ENCODE measurements at regions not wholly inside any gene's neighbourhood (a gene's known extent, or its start where the extent isn't known, plus 50 kb on each side); places are given as distances from the start of the nearest gene placed in this dataset.

DNA sequence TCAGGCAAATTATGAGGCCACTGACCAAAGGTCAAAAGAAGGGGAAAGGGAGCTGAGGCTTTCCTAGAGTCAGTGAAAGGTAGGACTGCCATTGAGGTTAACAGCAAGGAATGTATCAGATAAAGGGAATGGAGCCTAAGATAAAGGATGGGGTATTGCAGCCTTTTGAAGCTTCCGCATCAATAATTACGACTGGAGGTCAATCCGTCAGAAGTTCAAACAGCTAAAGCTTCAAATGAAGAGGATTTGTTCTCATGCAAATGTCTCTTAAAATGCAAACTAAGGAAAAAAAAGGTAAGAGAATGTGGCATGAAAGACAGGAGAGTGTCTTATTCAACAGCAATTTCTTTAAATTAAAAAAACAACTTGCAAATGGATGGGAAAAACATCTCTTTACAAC is 341.1 kb upstream of the RGMB start:
- Histone ChIP-seq H3K27ac (no peak overlapping the region), H3K9me3 (no peaks in the 10 kb centered on the region), H3K4me1 (no peaks in the 10 kb centered on the region), H3K27me3 (ENCODE audit: insufficient read depth in 3 of 3, low read length in 2 of 3) (no peaks in the 10 kb centered on the region), H3K36me3 (ENCODE audit: insufficient read depth in 1 of 2, low read depth in 1 of 2) (no peaks in the 10 kb centered on the region), H3K4me3 (no peak overlapping the region)
- no peak for TF ChIP-seq CTCF (IDR thresholded peaks at IDR 0.05)
- no peak for DNase-seq
- WGBS, 3 donors: 80 to 85% (median 84%) methylated on average over 3 of the region's 3 CpGs
- intact Hi-C loops (cut with DNase I): no loop called here
- no peak for ATAC-seq

- Histone ChIP-seq H3K9me3 (no peaks in the 10 kb centered on the region), H3K27me3 (ENCODE audit: insufficient read depth in 3 of 3, low read length in 2 of 3) (no peaks in the 10 kb centered on the region), H3K4me1 (no peaks in the 10 kb centered on the region), H3K27ac (no peak overlapping the region), H3K36me3 (ENCODE audit: insufficient read depth in 1 of 2, low read depth in 1 of 2) (no peaks in the 10 kb centered on the region), H3K4me3 (no peak overlapping the region)
- intact Hi-C loops (cut with DNase I): no loop called here
- DNase-seq (no peak), ATAC-seq (no peak)
- WGBS, 3 donors: 35 to 47% (median 37%) methylated on average over 2 of the region's 2 CpGs
- no peak for TF ChIP-seq CTCF (IDR thresholded peaks at IDR 0.05)
Measured at GRCh38 chr5:98433022-98433421, 340.4 kb upstream of the RGMB start.

DNA sequence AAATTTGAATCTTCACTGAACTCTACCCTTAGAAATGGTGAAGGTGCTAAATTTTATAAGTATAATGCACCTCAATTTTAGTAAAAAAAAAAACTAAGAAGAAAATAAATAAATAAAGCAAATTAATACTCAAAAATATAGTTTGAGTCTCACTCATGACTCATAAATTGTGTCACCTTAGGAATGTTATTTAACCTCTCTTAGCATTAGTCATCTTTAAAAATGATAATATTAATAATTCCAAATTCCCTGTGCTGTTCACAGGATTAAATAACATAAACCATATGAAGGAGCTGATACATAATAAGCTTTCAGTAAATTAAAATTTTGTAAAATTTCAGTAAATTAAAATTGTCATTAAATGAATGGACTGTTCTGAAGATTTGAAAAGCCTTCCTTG is 339.8 kb upstream of the RGMB start:
- no peak overlapping the region for H3K4me3 ChIP-seq
- ATAC-seq (no peak), DNase-seq (no peak)
- intact Hi-C loops (cut with DNase I): no loop called here
- no peak overlapping the region for H3K27ac ChIP-seq
- no peaks in the 10 kb centered on the region for H3K27me3 ChIP-seq (ENCODE audit: insufficient read depth in 3 of 3, low read length in 2 of 3)
- no peaks in the 10 kb centered on the region for H3K36me3 ChIP-seq (ENCODE audit: insufficient read depth in 1 of 2, low read depth in 1 of 2)
- H3K4me1 ChIP-seq: no peaks in the 10 kb centered on the region
- no peak for TF ChIP-seq CTCF (IDR thresholded peaks at IDR 0.05)
- no peaks in the 10 kb centered on the region for H3K9me3 ChIP-seq

DNA sequence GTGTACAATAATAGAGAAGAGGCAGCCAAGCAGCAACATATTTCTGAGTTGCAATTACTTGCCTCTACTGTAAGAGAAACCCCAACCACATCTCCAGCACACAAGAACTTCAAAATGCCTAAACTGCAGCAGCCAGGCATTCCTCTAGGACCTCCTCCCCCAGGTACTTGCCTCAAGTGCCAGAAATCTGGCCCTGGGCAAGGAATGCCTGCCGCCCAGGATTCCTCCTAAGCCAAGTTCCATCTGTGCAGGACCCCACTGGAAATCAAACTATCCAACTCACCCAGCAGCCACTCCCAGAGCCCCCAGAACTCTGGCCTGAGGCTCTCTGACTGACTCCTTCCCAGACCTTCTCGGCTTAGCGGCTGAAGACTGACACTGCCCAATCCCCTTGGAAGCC is 336.8 kb upstream of the RGMB start:
- H3K9me3 ChIP-seq: no peaks in the 10 kb centered on the region
- H3K27ac ChIP-seq: no peak overlapping the region
- no peak for DNase-seq
- H3K36me3 ChIP-seq (ENCODE audit: insufficient read depth in 1 of 2, low read depth in 1 of 2): no peaks in the 10 kb centered on the region
- TF ChIP-seq CTCF (IDR thresholded peaks at IDR 0.05): no peak
- intact Hi-C loops (cut with DNase I): loop anchor here in 1 of 2 donors (1.0 kb wide), 1 partner anchor 17 kb away; no protein-coding TSS in a partner anchor
- H3K4me3 ChIP-seq: no peak overlapping the region
- WGBS, 3 donors: 76 to 84% (median 81%) methylated on average over 3 of the region's 3 CpGs
- H3K27me3 ChIP-seq (ENCODE audit: insufficient read depth in 3 of 3, low read length in 2 of 3): no peaks in the 10 kb centered on the region
- ATAC-seq: no peak
- no peaks in the 10 kb centered on the region for H3K4me1 ChIP-seq

DNA sequence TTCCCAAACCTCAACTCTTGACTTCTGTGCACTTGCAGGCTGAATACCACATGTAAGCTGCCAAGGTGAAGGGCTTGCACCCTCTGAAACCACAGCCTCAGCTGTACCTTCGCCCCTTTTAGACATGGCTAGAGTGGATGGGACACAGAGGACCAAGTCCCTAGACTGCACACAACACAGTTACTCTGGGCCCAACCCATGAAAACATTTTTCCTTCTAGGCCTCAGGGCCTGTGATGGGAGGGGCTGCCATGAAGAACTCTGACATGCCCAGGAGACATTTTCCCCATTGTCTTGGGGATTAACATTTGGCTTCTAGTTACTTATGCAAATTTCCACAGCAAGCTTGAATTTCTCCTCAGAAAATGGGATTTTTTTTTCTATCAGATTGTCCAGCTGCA is 331.0 kb upstream of the RGMB start:
- Histone ChIP-seq H3K9me3 (no peaks in the 10 kb centered on the region), H3K27ac (no peak overlapping the region), H3K27me3 (ENCODE audit: insufficient read depth in 3 of 3, low read length in 2 of 3) (peaks cover 0 to 2% (median 0%) of the 10 kb centered on the region in 3 donors), H3K36me3 (ENCODE audit: insufficient read depth in 1 of 2, low read depth in 1 of 2) (no peaks in the 10 kb centered on the region), H3K4me1 (no peaks in the 10 kb centered on the region), H3K4me3 (no peak overlapping the region)
- TF ChIP-seq CTCF (IDR thresholded peaks at IDR 0.05): no peak
- ATAC-seq (no peak), DNase-seq (no peak)
- 80 to 88% (median 83%) methylated on average over 1 of the region's 1 CpG for WGBS, 3 donors
- intact Hi-C loops (cut with DNase I): no loop called here
